ENCODE measurements at regions not wholly inside any gene's neighbourhood (a gene's known extent, or its start where the extent isn't known, plus 50 kb on each side); places are given as distances from the start of the nearest gene placed in this dataset.

GRCh38 chr2:71949537-71949798, 198.2 kb downstream of the CYP26B1 start:
- Mint-ChIP-seq H3K9me3 (no peaks in the 10 kb centered on the region), H3K27me3 (ENCODE audit: low read depth) (peaks cover 24% of the 10 kb centered on the region), H3K36me3 (ENCODE audit: low read depth) (no peaks in the 10 kb centered on the region), H3K4me3 (no peak overlapping the region), H3K27ac (no peak overlapping the region), H3K4me1 (peaks cover 38% of the 10 kb centered on the region)
- no peak for TF ChIP-seq CTCF (IDR thresholded peaks at IDR 0.05; ENCODE audit: unreplicated experiment in 3 of 3)

GRCh38 chr2:71948781-71949536, 198.7 kb downstream of the CYP26B1 start:
- TF ChIP-seq CTCF (IDR thresholded peaks at IDR 0.05; ENCODE audit: unreplicated experiment in 3 of 3): no peak
- peaks cover 40% of the 10 kb centered on the region for H3K4me1 Mint-ChIP-seq
- H3K4me3 Mint-ChIP-seq: no peak overlapping the region
- H3K9me3 Mint-ChIP-seq: no peaks in the 10 kb centered on the region
- H3K27me3 Mint-ChIP-seq (ENCODE audit: low read depth): peaks cover 27% of the 10 kb centered on the region
- H3K36me3 Mint-ChIP-seq (ENCODE audit: low read depth): no peaks in the 10 kb centered on the region
- no peak overlapping the region for H3K27ac Mint-ChIP-seq

- no peaks in the 10 kb centered on the region for H3K36me3 Mint-ChIP-seq (ENCODE audit: low read depth)
- TF ChIP-seq CTCF (IDR thresholded peaks at IDR 0.05; ENCODE audit: unreplicated experiment in 3 of 3): no peak
- no peak overlapping the region for H3K4me3 Mint-ChIP-seq
- H3K4me1 Mint-ChIP-seq: peaks cover 47% of the 10 kb centered on the region
- H3K27ac Mint-ChIP-seq: no peak overlapping the region
- peaks cover 3% of the 10 kb centered on the region for H3K9me3 Mint-ChIP-seq
- peaks cover 37% of the 10 kb centered on the region for H3K27me3 Mint-ChIP-seq (ENCODE audit: low read depth)
Measured at GRCh38 chr2:71947809-71948208, 199.9 kb downstream of the CYP26B1 start.

GRCh38 chr2:71945603-71945959, 202.1 kb downstream of the CYP26B1 start:
- peaks cover 54% of the 10 kb centered on the region for H3K27me3 Mint-ChIP-seq (ENCODE audit: low read depth)
- peaks cover 63% of the 10 kb centered on the region for H3K4me1 Mint-ChIP-seq
- peak overlapping the region in 1 of 3 experiments; percentile 6 for H3K4me3 Mint-ChIP-seq
- H3K36me3 Mint-ChIP-seq (ENCODE audit: low read depth): no peaks in the 10 kb centered on the region
- no peak for TF ChIP-seq CTCF (IDR thresholded peaks at IDR 0.05; ENCODE audit: unreplicated experiment in 3 of 3)
- peak overlapping the region in 2 of 3 experiments; percentile 23 to 58 for H3K27ac Mint-ChIP-seq
- peaks cover 3% of the 10 kb centered on the region for H3K9me3 Mint-ChIP-seq

GRCh38 chr2:71944806-71945602, 202.7 kb downstream of the CYP26B1 start:
- Mint-ChIP-seq H3K36me3 (ENCODE audit: low read depth) (no peaks in the 10 kb centered on the region), H3K27me3 (ENCODE audit: low read depth) (peaks cover 59% of the 10 kb centered on the region), H3K4me3 (peak overlapping the region in 1 of 3 experiments; percentile 6), H3K27ac (peak overlapping the region in 2 of 3 experiments; percentile 23 to 58), H3K9me3 (peaks cover 3% of the 10 kb centered on the region), H3K4me1 (peaks cover 67% of the 10 kb centered on the region)
- no peak for TF ChIP-seq CTCF (IDR thresholded peaks at IDR 0.05; ENCODE audit: unreplicated experiment in 3 of 3)

All from nephron (organoid).